K562 (cell line): ENCODE measurements at regions not wholly inside any gene's neighbourhood (a gene's known extent, or its start where the extent isn't known, plus 50 kb on each side); places are given as distances from the start of the nearest gene placed in this dataset.

Source experiments
- ATAC-seq: fragments of 200-7000 bp; cut with Tn5 transposase; 3 replicates; pipeline ENCODE4 v1.9.1; 2020; ENCODE audit warnings: moderate library complexity
- BruUV-seq: library from RNA; stranded (reverse); fragments of 400-500 nt; replicated peaks from 2 replicates; lab custom pipeline; 2021; lab: Mats Ljungman, UMichigan
- CTCF ChIA-PET: fragments of 300-600 bp; formaldehyde crosslinking; extraction: SDS; loops from one replicate; lab custom pipeline; 2021; ENCODE audit warnings: low intra/inter-chr PET ratio; lab: Yijun Ruan, JAX
- POLR2A ChIA-PET: fragments of 300-600, 350-650 bp; sonication (Branson Sonifier 250); formaldehyde crosslinking; extraction: SDS; loops from one replicate; lab custom pipeline; 2021; ENCODE audit warnings: antibody characterized with exemption, inconsistent platforms; lab: Yijun Ruan, JAX
- DNase-seq, 4 experiments: peaks; one replicate each; pipeline versions ENCODE4 v3.0.0 to v3.0.0-alpha.2; 2011 to 2018; ENCODE audit warnings: low spot score in 3 of 4, mixed read lengths in 3 of 4; ENCODE audit errors: extremely low read depth in 1 of 4
- FAIRE-seq: peaks from 2 replicates; lab custom pipeline; 2011; peaks lifted over from hg19 to GRCh38; lab: Jason Lieb, UNC
- H2AFZ ChIP-seq: 2 replicates; pipeline ENCODE4 v1.6.0; 2011; ENCODE audit warnings: low read depth, low read length, control low read depth, inconsistent platforms
- H3K27ac ChIP-seq: fragments of 200-600 bp; 3 replicates; pipeline ENCODE4 v1.8.0; 2011; ENCODE audit warnings: low read depth, mild to moderate bottlenecking, control low read depth, inconsistent platforms, low read length, moderate library complexity, mixed read lengths; ENCODE audit errors: extremely low read depth
- H3K27me3 ChIP-seq, 2 experiments: fragments of 300-600 bp in 1 of 2; 2 replicates in 1 of 2; 3 replicates in 1 of 2; pipeline versions ENCODE4 v1.6.0 to v1.8.0; 2011; ENCODE audit warnings: inconsistent platforms in 2 of 2, low read length in 2 of 2, mild to moderate bottlenecking in 1 of 2, mixed read lengths in 1 of 2, moderate library complexity in 1 of 2; ENCODE audit not compliant: control insufficient read depth in 2 of 2, insufficient read depth in 2 of 2
- H3K36me3 ChIP-seq: fragments of 300-600 bp; 3 replicates; pipeline ENCODE4 v1.8.0; 2011; ENCODE audit warnings: mild to moderate bottlenecking, low read length, inconsistent platforms; ENCODE audit not compliant: control insufficient read depth, insufficient read depth
- H3K4me1 ChIP-seq, 2 experiments: fragments of 200-600 bp in 1 of 2; replicated peaks in 1 of 2; 2 replicates in 1 of 2; 3 replicates in 1 of 2; pipeline versions ENCODE4 v1.5.1 to v1.8.0; 2011; ENCODE audit warnings: inconsistent platforms in 2 of 2, low read length in 2 of 2, mild to moderate bottlenecking in 1 of 2, mixed read lengths in 1 of 2, moderate library complexity in 1 of 2; ENCODE audit not compliant: control insufficient read depth in 2 of 2, insufficient read depth in 2 of 2
- H3K4me2 ChIP-seq: 2 replicates; pipeline ENCODE4 v1.6.1; 2011; ENCODE audit warnings: low read length, control low read depth, inconsistent platforms, mixed read lengths; ENCODE audit not compliant: insufficient read depth
- H3K4me3 ChIP-seq: fragments of 200-600 bp; sonication (generic), shearing (Covaris generic); 2 replicates; pipeline ENCODE4 v1.5.1; 2016; ENCODE audit warnings: control low read depth, inconsistent platforms
- H3K79me2 ChIP-seq: fragments of 200-600 bp; 3 replicates; pipeline ENCODE4 v1.8.0; 2011; ENCODE audit warnings: low read length, inconsistent platforms; ENCODE audit not compliant: control insufficient read depth, insufficient read depth
- H3K9ac ChIP-seq, 2 experiments: 2 replicates each; pipeline versions ENCODE4 v1.6.0 to v1.6.1; 2011; ENCODE audit warnings: low read depth in 2 of 2, low read length in 2 of 2, control low read depth in 1 of 2, inconsistent platforms in 1 of 2, mild to moderate bottlenecking in 1 of 2, mixed read lengths in 1 of 2; ENCODE audit not compliant: insufficient read depth in 1 of 2
- H3K9me1 ChIP-seq: one replicate; pipeline ENCODE4 v1.6.0; 2011; ENCODE audit warnings: inconsistent platforms, mild to moderate bottlenecking, low read length, moderate library complexity; ENCODE audit not compliant: control insufficient read depth, insufficient read depth
- H3K9me3 ChIP-seq: replicated peaks from 2 replicates; pipeline ENCODE4 v1.5.1; 2011; ENCODE audit warnings: low read depth, low read length, inconsistent platforms; ENCODE audit not compliant: control insufficient read depth, insufficient read depth
- H4K20me1 ChIP-seq: replicated peaks from 2 replicates; pipeline ENCODE4 v1.6.1; 2011; ENCODE audit warnings: low read length, inconsistent platforms, mixed read lengths; ENCODE audit not compliant: control insufficient read depth, insufficient read depth
- CBX8 ChIP-seq: fragments of 200-600 bp; sonication (generic); IDR thresholded peaks from 2 replicates; pipeline ENCODE4 v1.6.1; 2012; ENCODE audit warnings: borderline replicate concordance, mixed run types, low read depth, mild to moderate bottlenecking, moderate library complexity, mixed read lengths, low read length, control low read depth, inconsistent platforms; ENCODE audit not compliant: poor library complexity, severe bottlenecking; ENCODE audit errors: extremely low read depth
- GABPA ChIP-seq: fragments of 200-800 bp; sonication (Bioruptor generic); conservative IDR thresholded peaks from 2 replicates; pipeline ENCODE4 v1.6.1; 2016; ENCODE audit warnings: low read depth, missing genetic modification characterization, missing compliant biosample characterization
- HSF4 ChIP-seq: fragments of 250-450 bp; sonication (Bioruptor Pico); IDR thresholded peaks from 2 replicates; pipeline ENCODE4 v2.1.2; 2022; ENCODE audit warnings: mild to moderate bottlenecking, moderate library complexity, borderline replicate concordance
- KLF1 ChIP-seq: fragments of 450-650 bp; IDR thresholded peaks from 2 replicates; pipeline ENCODE4 v1.6.1; 2016; ENCODE audit warnings: missing genetic modification characterization, missing compliant biosample characterization
- NFRKB ChIP-seq: fragments of 450-650 bp; IDR thresholded peaks from 2 replicates; pipeline ENCODE4 v1.6.1; 2016; ENCODE audit warnings: low read depth
- PYGO2 ChIP-seq: fragments of 450-650 bp; IDR thresholded peaks from 2 replicates; pipeline ENCODE4 v1.6.1; 2016; ENCODE audit warnings: mild to moderate bottlenecking, missing genetic modification characterization, moderate library complexity, missing compliant biosample characterization
- SETDB1 ChIP-seq: IDR thresholded peaks from one replicate; pipeline ENCODE4 v1.6.1; 2012; ENCODE audit warnings: low read length, control low read depth, inconsistent platforms
- STAG1 ChIP-seq: sonication (generic); formaldehyde crosslinking; IDR thresholded peaks from 2 replicates; pipeline ENCODE4 v1.5.0; 2020; ENCODE audit warnings: missing genetic modification reagents, borderline replicate concordance
- STAT5A ChIP-seq: IDR thresholded peaks from 2 replicates; pipeline ENCODE4 v1.6.1; 2012; ENCODE audit warnings: low read length, inconsistent platforms, borderline replicate concordance
- ZNF24 ChIP-seq: fragments of 450-650 bp; IDR thresholded peaks from 2 replicates; pipeline ENCODE4 v1.6.1; 2016
- ZNF668 ChIP-seq: fragments of 250-450 bp; sonication (Bioruptor Pico); IDR thresholded peaks from 2 replicates; pipeline ENCODE4 v1.8.0; 2022; ENCODE audit warnings: mild to moderate bottlenecking, inconsistent platforms
- WGBS: fragments of 100-300 bp; shearing (Covaris generic); methylation state at CpG from one replicate; pipeline ENCODE4 v1.1.6; 2016; ENCODE audit warnings: low coverage, mixed read lengths; ENCODE audit not compliant: insufficient coverage; ENCODE audit errors: missing lambda C conversion rate; 5-methylcytosine and 5-hydroxymethylcytosine counted together
- in situ Hi-C: fragments of 300-500 bp; cut with MboI; formaldehyde crosslinking; loops from 4 replicates; pipeline ENCODE4 v1.15.0; 2018; ENCODE audit warnings: inconsistent platforms, mixed read lengths
- intact Hi-C: fragments of 100-400 bp; cut with micrococcal nuclease; formaldehyde crosslinking; loops from 2 replicates; pipeline ENCODE4 v1.14.2; 2022
- TF ChIP-seq, protein P1 (sequence below), 3 experiments: IDR thresholded peaks in 2 of 3; conservative IDR thresholded peaks in 1 of 3; 2 replicates each; pipeline ENCODE4 v1.5.1; 2011 to 2012; ENCODE audit warnings: low read length in 3 of 3, mild to moderate bottlenecking in 3 of 3, control low read depth in 2 of 3, improper control_type of control experiment in 1 of 3, inconsistent platforms in 1 of 3, low read depth in 1 of 3, mixed read lengths in 1 of 3, moderate library complexity in 1 of 3; ENCODE audit not compliant: insufficient read depth in 2 of 3
- TF ChIP-seq, protein P2 (sequence below): fragments of 250-450 bp; sonication (Bioruptor Pico); IDR thresholded peaks from 2 replicates; pipeline ENCODE4 v1.4.0; 2020; ENCODE audit warnings: mild to moderate bottlenecking, moderate library complexity, borderline replicate concordance
- TF ChIP-seq, protein P3 (sequence below), 2 experiments: IDR thresholded peaks; 2 replicates each; pipeline ENCODE4 v1.6.1; 2012; ENCODE audit warnings: improper control_type of control experiment in 2 of 2, low read depth in 2 of 2, low read length in 2 of 2, borderline replicate concordance in 1 of 2

DNA sequence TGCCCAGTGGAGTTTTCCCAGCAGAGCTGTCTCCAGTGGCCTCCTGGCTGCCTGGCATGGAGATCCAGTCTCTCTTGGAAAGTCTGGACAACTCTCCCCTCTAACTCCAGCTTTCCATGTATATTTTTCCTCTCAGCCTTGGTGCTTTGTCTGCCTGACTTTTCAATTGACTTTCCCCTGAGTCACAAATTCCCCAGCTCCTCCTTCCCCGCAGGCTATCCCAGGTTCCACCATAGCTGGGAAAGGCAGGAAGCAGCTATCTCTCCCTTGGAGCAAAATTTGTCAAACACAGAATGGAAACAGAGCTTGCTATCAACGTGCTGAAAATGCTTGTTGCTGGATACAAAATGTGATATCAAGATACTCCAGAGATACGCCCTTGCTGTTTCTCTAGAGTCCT is 384.8 kb downstream of the TMEM135 start:
- in situ Hi-C loops (loop anchor here (5.0 to 10.0 kb wide), 4 partner anchors 70 to 968 kb away; no protein-coding TSS in a partner anchor), intact Hi-C loops (no loop called here)
- Histone ChIP-seq H3K9ac (no peak overlapping the region), H2AFZ (no peak overlapping the region), H3K36me3 (no peaks in the 10 kb centered on the region), H3K9me3 (no peaks in the 10 kb centered on the region), H3K9me1 (no peaks in the 10 kb centered on the region), H3K27ac (no peak overlapping the region), H3K27me3 (no peaks in the 10 kb centered on the region), H3K79me2 (no peaks in the 10 kb centered on the region), H4K20me1 (0 out of 2 replicates have a peak, but pooled peaks cover 3% of the 10 kb centered on the region), H3K4me2 (no peak overlapping the region), H3K4me1 (no peaks in the 10 kb centered on the region), H3K4me3 (no peak overlapping the region)
- FAIRE-seq (no peak), DNase-seq (no peak), ATAC-seq (no peak)
- whole genome bisulfite sequencing, result 0% methylated on average over 3 of the region's 3 CpGs
- no TSS peak for BruUV-seq
- ChIA-PET CTCF (interaction anchor here (2.0 kb wide), 1 partner anchor 70 kb away, joined by 14 read pairs; no protein-coding TSS in a partner anchor), POLR2A (interaction anchor here (1.0 kb wide), 1 partner anchor 15 kb away, joined by 3 read pairs; no protein-coding TSS in a partner anchor)
- TF ChIP-seq KLF1 (tag), result no peak
- TF ChIP-seq ZNF24, result no peak
- TF ChIP-seq SETDB1, result no peak
- TF ChIP-seq, protein P1, sequence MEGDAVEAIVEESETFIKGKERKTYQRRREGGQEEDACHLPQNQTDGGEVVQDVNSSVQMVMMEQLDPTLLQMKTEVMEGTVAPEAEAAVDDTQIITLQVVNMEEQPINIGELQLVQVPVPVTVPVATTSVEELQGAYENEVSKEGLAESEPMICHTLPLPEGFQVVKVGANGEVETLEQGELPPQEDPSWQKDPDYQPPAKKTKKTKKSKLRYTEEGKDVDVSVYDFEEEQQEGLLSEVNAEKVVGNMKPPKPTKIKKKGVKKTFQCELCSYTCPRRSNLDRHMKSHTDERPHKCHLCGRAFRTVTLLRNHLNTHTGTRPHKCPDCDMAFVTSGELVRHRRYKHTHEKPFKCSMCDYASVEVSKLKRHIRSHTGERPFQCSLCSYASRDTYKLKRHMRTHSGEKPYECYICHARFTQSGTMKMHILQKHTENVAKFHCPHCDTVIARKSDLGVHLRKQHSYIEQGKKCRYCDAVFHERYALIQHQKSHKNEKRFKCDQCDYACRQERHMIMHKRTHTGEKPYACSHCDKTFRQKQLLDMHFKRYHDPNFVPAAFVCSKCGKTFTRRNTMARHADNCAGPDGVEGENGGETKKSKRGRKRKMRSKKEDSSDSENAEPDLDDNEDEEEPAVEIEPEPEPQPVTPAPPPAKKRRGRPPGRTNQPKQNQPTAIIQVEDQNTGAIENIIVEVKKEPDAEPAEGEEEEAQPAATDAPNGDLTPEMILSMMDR (IDR thresholded peaks at IDR 0.05 in 2 of 3, conservative IDR thresholded peaks at IDR 0.05 in 1 of 3; ENCODE audit: insufficient read depth in 2 of 3, low read depth in 1 of 3, low read length in 3 of 3), result no peak
- no peak for TF ChIP-seq STAT5A
- no peak for TF ChIP-seq STAG1 (CRISPR knock-in tag)
- TF ChIP-seq CBX8, result no peak
- TF ChIP-seq ZNF668 (CRISPR knock-in tag), result no peak
- TF ChIP-seq, protein P2, sequence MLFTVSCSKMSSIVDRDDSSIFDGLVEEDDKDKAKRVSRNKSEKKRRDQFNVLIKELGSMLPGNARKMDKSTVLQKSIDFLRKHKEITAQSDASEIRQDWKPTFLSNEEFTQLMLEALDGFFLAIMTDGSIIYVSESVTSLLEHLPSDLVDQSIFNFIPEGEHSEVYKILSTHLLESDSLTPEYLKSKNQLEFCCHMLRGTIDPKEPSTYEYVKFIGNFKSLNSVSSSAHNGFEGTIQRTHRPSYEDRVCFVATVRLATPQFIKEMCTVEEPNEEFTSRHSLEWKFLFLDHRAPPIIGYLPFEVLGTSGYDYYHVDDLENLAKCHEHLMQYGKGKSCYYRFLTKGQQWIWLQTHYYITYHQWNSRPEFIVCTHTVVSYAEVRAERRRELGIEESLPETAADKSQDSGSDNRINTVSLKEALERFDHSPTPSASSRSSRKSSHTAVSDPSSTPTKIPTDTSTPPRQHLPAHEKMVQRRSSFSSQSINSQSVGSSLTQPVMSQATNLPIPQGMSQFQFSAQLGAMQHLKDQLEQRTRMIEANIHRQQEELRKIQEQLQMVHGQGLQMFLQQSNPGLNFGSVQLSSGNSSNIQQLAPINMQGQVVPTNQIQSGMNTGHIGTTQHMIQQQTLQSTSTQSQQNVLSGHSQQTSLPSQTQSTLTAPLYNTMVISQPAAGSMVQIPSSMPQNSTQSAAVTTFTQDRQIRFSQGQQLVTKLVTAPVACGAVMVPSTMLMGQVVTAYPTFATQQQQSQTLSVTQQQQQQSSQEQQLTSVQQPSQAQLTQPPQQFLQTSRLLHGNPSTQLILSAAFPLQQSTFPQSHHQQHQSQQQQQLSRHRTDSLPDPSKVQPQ (CRISPR knock-in tag), result no peak
- TF ChIP-seq, protein P3, sequence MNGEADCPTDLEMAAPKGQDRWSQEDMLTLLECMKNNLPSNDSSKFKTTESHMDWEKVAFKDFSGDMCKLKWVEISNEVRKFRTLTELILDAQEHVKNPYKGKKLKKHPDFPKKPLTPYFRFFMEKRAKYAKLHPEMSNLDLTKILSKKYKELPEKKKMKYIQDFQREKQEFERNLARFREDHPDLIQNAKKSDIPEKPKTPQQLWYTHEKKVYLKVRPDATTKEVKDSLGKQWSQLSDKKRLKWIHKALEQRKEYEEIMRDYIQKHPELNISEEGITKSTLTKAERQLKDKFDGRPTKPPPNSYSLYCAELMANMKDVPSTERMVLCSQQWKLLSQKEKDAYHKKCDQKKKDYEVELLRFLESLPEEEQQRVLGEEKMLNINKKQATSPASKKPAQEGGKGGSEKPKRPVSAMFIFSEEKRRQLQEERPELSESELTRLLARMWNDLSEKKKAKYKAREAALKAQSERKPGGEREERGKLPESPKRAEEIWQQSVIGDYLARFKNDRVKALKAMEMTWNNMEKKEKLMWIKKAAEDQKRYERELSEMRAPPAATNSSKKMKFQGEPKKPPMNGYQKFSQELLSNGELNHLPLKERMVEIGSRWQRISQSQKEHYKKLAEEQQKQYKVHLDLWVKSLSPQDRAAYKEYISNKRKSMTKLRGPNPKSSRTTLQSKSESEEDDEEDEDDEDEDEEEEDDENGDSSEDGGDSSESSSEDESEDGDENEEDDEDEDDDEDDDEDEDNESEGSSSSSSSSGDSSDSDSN (IDR thresholded peaks at IDR 0.05; ENCODE audit: borderline replicate concordance in 1 of 2, low read depth in 2 of 2, low read length in 2 of 2), result no peak
- TF ChIP-seq PYGO2 (tag), result no peak
- no peak for TF ChIP-seq GABPA (tag)
- TF ChIP-seq NFRKB, result no peak
- TF ChIP-seq HSF4, result no peak
